C4-2B (cell line): ENCODE measurements at regions not wholly inside any gene's neighbourhood (a gene's known extent, or its start where the extent isn't known, plus 50 kb on each side); places are given as distances from the start of the nearest gene placed in this dataset.

Experiments
- H3K27ac ChIP-seq: fragments of 450-650 bp; 2 replicates; pipeline ENCODE4 v1.5.1; 2017
- ZFX ChIP-seq: fragments of 450-650 bp; IDR thresholded peaks from 2 replicates; pipeline ENCODE4 v1.6.1; 2017
- TF ChIP-seq, protein P1 (sequence below): fragments of 450-650 bp; conservative IDR thresholded peaks from 2 replicates; pipeline ENCODE4 v1.5.1; 2017; ENCODE audit warnings: mild to moderate bottlenecking

DNA sequence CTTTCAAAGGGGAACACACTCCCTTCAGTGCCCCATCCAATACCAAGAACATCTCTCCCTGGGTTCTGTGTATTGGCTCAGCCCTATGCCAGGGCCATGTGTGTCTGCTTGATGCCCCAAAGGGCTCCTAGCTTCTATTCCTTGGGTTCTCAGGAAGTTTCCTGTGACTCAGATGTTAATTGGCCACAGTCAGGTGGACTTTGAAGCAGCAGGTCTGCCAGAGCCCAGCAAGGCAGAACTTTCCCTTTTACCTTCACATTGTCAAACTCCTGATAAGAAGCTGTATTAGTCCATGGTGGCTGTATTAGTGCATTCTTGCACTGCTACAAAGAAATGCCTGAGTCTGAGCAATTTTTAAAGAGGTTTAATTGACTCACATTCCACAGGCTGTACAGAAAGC, 116.0 kb upstream of the PTPRT start:
- no peak for TF ChIP-seq ZFX
- TF ChIP-seq, protein P1, sequence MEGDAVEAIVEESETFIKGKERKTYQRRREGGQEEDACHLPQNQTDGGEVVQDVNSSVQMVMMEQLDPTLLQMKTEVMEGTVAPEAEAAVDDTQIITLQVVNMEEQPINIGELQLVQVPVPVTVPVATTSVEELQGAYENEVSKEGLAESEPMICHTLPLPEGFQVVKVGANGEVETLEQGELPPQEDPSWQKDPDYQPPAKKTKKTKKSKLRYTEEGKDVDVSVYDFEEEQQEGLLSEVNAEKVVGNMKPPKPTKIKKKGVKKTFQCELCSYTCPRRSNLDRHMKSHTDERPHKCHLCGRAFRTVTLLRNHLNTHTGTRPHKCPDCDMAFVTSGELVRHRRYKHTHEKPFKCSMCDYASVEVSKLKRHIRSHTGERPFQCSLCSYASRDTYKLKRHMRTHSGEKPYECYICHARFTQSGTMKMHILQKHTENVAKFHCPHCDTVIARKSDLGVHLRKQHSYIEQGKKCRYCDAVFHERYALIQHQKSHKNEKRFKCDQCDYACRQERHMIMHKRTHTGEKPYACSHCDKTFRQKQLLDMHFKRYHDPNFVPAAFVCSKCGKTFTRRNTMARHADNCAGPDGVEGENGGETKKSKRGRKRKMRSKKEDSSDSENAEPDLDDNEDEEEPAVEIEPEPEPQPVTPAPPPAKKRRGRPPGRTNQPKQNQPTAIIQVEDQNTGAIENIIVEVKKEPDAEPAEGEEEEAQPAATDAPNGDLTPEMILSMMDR: no peak
- H3K27ac ChIP-seq: no peak overlapping the region

GRCh38 chr20:43304598-43304997, 114.9 kb upstream of the PTPRT start:
- H3K27ac ChIP-seq: no peak overlapping the region
- TF ChIP-seq, protein P1: no peak
- no peak for TF ChIP-seq ZFX

DNA sequence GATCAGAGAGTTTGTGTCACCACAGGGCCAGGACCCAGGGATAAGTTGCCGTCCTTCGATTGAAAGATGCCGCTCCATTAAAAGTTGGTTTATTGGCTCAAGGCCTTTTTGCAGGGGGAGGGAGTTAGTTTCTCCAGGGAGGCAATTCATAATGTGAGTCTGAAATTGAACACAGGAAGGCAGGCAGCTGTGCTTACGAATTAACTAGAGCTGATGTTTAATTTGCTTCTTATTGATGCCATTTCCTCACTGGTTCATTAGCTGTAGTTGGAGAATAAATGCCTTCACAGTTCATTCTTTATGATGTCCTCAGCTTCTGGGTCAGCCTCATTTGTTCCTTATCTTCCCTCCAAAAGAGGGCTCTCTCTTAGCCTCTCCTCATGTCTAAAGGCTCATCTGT, 113.2 kb upstream of the PTPRT start:
- TF ChIP-seq, protein P1: no peak
- no peak for TF ChIP-seq ZFX
- H3K27ac ChIP-seq: no peak overlapping the region

DNA sequence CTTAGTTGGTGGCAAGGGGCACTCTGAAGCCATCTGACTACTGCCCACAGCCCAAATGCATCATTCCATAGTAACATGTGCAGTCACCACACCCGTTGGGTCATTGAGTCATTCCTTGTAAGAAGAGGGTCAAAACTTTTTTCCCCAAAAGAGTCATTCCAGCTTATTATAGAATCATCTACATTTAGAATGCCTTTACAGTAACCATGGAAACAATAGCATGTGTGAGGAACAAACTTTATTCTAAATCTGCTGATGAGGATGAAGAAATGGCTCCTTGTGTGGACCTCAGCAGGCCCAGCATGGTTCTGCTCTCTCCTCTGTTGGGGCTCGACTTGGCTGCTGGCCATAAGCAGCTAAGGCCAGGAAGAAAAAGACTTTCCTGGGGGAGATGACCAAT, 111.2 kb upstream of the PTPRT start:
- H3K27ac ChIP-seq: no peak overlapping the region
- TF ChIP-seq, protein P1: no peak
- no peak for TF ChIP-seq ZFX

GRCh38 chr20:43295781-43296180, 106.1 kb upstream of the PTPRT start:
- no peak overlapping the region for H3K27ac ChIP-seq
- TF ChIP-seq ZFX: no peak
- TF ChIP-seq, protein P1: no peak

GRCh38 chr20:43295263-43295662, 105.6 kb upstream of the PTPRT start:
- TF ChIP-seq, protein P1: no peak
- no peak for TF ChIP-seq ZFX
- no peak overlapping the region for H3K27ac ChIP-seq

DNA sequence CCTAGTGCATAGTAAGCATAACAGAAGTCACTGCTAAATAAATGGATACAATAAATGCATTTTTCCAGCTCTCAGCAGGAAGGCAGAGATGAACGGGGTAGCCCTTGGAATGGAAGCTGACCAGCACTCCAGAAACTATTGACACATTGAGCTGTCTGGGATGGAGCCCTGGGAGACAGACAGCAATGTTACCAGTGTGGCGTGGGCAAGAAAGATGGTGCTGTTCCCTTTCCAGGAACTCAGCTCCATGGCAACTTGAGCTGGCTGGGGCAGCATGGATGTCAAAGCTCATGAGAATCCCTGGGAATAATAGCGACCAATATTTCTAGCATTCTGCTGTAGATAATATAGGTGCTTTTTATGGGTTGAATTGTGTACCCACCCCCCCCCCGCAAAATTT, 104.3 kb upstream of the PTPRT start:
- H3K27ac ChIP-seq: no peak overlapping the region

More for the DNA sequence above, 104.3 kb upstream of the PTPRT start:
- TF ChIP-seq, protein P1: no peak
- TF ChIP-seq ZFX: no peak
